ENCODE measurements at regions not wholly inside any gene's neighbourhood (a gene's known extent, or its start where the extent isn't known, plus 50 kb on each side); places are given as distances from the start of the nearest gene placed in this dataset.
"Not testable (repeated sequence)": the region's sequence is repeated elsewhere in the genome, so short reads cannot be mapped to it uniquely, and the experiment has no call there.

DNA sequence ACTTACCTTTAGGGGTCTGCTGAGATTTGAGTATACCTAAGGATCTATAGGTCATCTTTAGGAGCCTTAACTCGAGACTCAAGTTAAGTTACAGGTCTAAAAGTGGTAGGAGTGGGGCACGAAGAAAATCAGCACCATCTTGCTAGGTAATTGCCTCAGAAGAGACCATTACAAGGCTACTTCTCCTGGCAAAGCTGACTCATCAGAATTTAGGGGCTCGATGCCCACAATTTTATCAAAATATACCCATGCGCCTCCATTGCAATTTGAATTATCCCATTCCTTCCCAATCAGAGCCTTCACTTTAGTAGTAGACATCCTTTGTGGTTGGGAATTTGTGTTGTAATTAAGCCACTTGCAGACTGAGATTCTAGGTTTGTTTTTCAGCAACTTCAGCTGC is 1994.3 kb downstream of the MRPL39 start:
- DNase-seq (ENCODE audit: insufficient read length, low spot score) (no peak), FAIRE-seq (no peak)

DNA sequence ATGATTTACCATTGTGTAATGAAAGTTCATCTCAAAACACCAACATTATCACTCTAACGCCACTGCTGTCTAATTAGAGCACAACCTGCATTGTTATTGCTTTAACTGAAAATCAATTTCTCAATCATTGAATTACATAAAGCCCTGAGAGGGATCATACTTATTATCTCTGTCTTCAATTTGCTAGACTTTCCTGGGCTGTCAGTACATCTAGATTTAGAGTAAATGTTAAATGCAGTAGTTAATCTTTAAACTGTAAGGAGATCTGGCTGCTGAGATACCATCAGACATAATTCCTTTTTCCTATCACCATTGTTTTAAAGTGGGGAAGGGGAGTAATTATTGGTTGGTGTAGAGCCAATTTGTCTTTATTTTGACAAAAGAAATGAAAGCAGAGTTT is 1995.1 kb downstream of the MRPL39 start:
- no peak for DNase-seq (ENCODE audit: insufficient read length, low spot score)
- FAIRE-seq: no peak

DNA sequence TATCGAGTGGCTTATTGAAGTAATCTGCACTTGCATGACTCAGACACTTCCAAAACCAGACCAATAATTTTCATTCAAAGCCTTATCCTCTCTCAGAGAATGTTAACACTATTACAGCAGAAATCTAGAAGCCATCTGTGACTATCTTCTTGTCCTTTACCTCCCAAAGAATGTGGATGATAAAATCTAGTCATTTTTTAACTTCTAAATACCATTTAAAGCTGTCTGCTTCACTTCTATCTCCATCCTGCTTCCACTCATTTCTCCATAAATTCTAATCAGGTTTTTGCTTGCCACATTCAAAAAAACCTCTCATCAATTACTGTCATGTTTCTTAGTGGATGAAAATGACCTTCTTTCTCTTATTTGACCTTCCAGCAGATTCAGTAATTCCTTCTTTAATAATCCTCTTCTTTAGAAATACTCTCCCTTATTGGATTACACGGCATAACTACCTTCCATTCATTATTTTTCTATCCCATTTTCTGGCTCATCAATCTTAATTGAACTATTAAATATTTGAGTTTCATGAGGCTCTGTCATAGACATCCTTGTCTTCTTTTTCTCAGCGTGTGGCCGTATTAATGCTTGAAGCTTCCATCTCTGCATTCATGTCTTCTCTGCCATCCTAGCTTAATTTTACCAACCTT is 1999.4 kb downstream of the MRPL39 start:
- FAIRE-seq (no peak), DNase-seq (ENCODE audit: insufficient read length, low spot score) (no peak)

- no peak for DNase-seq (ENCODE audit: insufficient read length, low spot score)
- no peak for FAIRE-seq
These were observed 2005.7 kb downstream of the MRPL39 start for GRCh38 chr21:23601549-23601948.

DNA sequence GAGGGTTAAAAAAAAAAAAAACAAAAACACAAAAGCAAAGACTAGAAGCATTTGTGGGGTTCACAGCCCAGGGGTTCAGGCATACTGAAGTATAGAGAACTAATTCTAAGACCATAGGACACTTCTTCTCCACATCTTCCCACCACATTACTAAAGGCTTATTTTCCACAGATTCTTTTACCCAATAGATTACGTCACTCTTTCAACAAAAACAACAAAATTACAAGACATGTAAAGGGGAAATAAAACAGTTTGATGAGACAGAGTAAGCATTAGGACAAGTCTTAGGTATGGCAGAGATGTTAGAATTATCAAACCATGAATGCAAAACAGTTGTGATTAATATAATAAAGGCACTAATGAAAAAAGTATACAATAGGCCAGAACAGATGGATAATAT is 2013.7 kb downstream of the MRPL39 start:
- FAIRE-seq (no peak), DNase-seq (ENCODE audit: insufficient read length, low spot score) (no peak)

DNA sequence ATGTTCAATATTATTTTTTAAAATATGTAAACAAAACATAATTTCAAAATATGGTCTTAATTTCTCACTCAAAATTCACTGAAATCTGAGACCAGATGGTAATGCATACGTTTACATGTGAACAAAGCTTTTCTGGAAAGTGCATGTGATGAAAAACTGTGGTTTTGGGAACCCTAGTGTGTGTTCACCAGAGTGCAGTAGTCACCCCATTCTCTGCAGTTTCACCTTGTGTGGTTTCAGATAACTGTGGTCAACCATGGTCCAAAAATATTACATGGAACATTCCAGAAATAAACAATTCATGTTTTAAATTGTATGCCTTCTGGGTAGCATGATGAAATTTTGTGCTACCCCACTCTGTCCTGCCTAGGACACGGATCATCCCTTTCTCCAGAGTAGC is 2021.9 kb downstream of the MRPL39 start:
- DNase-seq (ENCODE audit: insufficient read length, low spot score) (no peak), FAIRE-seq (no peak)

DNA sequence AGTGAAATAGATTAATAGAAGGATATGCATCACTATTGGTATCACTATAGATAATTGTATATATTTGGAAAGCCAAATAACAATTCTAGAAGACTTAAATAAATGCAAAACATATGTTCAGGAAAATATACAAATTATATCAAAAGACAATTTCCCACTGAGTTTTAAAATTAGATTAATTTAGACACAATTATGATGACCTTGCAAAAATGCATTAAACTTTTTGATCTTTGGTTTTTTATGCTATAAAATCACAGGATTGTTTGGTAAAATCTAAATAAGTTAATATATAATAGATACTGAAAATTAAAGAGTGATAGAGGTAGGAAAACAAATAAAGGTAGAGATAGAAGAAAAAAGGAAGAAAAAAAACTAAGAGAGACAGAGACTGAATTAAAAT is 2027.7 kb downstream of the MRPL39 start:
- FAIRE-seq: no peak
- DNase-seq (ENCODE audit: insufficient read length, low spot score): no peak

GRCh38 chr21:23578027-23578426 is 2029.3 kb downstream of the MRPL39 start:
- FAIRE-seq (no peak), DNase-seq (ENCODE audit: insufficient read length, low spot score) (no peak)

- no peak for FAIRE-seq
- no peak for DNase-seq (ENCODE audit: insufficient read length, low spot score)
These were observed 2032.3 kb downstream of the MRPL39 start for GRCh38 chr21:23574932-23575331.

DNA sequence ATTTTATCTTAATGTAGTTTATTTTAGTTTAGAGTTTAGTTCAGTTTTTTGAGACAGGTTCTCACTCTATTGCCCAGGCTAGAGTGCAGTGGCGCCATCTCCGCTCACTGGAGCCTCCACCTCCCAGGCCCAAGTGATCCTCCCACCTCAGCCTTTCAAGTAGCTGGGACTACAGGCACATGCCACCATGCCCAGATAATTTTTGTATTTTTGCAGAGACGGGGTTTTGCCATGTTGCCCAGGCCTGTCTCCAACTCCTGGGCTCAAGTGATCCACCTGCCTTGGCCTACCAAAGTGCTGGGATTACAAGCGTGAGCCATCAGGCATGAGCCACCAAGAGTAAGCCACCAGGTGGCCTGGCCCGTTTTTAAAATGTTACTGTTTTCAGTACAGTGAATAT is 2058.4 kb downstream of the MRPL39 start:
- DNase-seq (ENCODE audit: insufficient read length, low spot score); FAIRE-seq: not testable (repeated sequence)

DNA sequence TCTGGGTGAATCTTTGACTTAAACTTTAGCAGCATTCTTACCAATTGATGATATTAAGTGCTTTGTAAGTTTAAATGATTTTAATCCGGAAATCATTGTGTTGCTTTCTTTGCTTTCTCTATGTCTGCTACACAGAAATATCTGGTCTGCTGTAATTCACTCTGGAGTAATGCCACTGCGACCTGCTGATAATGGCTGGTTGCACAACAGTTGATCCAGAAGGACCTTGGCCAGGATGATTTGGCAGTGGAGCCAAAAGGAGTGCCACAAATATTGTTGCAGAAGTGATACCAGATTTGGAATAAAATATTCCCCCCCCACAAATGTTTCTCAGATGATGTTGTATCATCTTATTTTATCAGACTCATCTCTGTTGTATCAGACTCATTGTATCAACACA is 2063.9 kb downstream of the MRPL39 start:
- no peak for FAIRE-seq

GRCh38 chr21:23542097-23542496 is 2065.2 kb downstream of the MRPL39 start:
- DNase-seq (ENCODE audit: insufficient read length, low spot score) (no peak), FAIRE-seq (no peak)

More for the DNA sequence above, 2063.9 kb downstream of the MRPL39 start:
- DNase-seq (ENCODE audit: insufficient read length, low spot score): no peak

GRCh38 chr21:23541571-23541970 is 2065.7 kb downstream of the MRPL39 start:
- DNase-seq (ENCODE audit: insufficient read length, low spot score) (no peak), FAIRE-seq (no peak)

- no peak for FAIRE-seq
- no peak for DNase-seq (ENCODE audit: insufficient read length, low spot score)
These were observed 2072.4 kb downstream of the MRPL39 start for GRCh38 chr21:23534850-23535249.

- FAIRE-seq (no peak), DNase-seq (ENCODE audit: insufficient read length, low spot score) (no peak)
These were observed 2075.8 kb downstream of the MRPL39 start for GRCh38 chr21:23531444-23531843.

DNA sequence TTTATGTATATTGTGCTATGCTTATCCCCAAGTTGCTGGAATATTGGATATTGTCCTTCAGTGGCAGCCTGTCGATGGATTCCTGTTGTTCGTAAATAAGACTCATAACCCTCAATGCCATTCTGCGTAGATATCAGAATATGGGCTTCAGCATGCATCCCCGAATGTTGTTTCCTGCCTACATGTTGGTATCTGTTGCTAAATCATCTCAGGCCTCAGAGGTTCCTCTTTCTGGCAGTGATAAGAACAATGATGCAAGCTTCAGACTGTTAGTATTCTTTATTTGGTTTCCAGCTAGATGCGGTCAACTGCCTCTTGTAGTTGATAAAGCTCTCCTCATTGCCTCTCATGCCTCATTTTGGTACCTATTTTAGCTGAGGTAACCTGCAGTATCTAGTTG is 2082.6 kb downstream of the MRPL39 start:
- DNase-seq (ENCODE audit: insufficient read length, low spot score): no peak
- FAIRE-seq: no peak

GRCh38 chr21:23522751-23523150 is 2084.5 kb downstream of the MRPL39 start:
- no peak for DNase-seq (ENCODE audit: insufficient read length, low spot score)
- no peak for FAIRE-seq

DNA sequence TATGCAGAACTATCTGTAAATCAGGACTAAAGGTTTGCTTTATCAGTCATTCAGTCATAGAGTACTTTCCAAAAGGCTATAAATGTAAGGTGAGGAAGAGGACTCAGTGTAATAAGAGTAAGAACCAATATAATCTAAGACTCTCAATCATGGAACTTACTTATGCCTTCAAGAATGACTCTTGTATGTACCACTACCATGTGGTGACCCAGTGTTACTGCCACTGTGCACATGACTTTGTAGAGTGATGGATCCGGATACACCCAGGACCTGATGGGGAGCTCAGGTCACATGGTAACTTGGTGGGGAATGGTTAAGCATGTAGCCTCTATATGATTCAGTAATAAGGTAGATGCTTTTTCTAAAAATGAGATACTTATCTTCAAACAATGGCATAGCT is 2099.8 kb downstream of the MRPL39 start:
- DNase-seq (ENCODE audit: insufficient read length, low spot score) (no peak), FAIRE-seq (no peak)

- peak; percentile 39 for FAIRE-seq
These were observed 2110.6 kb downstream of the MRPL39 start for GRCh38 chr21:23496729-23497128.

DNA sequence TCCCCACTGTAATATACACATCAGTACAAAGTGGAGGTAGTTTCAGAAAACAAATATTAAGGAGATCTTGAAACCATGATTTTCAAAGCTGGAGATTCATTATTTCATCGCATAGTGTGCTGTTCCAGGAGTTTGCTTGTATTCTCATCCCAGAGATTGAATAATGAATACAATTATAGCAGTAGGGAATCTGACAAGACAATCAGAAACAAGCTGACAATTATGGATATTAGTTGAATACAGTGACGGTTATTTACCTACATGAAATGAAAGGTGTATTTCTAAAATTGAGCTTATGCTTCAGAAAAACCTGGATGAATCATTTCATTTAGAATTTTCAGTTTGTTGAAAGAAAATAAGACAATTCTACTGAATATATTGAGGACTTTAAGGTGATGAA is 2119.0 kb downstream of the MRPL39 start:
- DNase-seq (ENCODE audit: insufficient read length, low spot score) (no peak), FAIRE-seq (no peak)

More at GRCh38 chr21:23496729-23497128, 2110.6 kb downstream of the MRPL39 start:
- DNase-seq (ENCODE audit: insufficient read length, low spot score): no peak

- DNase-seq (ENCODE audit: insufficient read length, low spot score): no peak
- FAIRE-seq: no peak
These were observed 2126.6 kb downstream of the MRPL39 start for GRCh38 chr21:23480591-23481270.

- DNase-seq (ENCODE audit: insufficient read length, low spot score): no peak
- FAIRE-seq: no peak
These were observed 2128.9 kb downstream of the MRPL39 start for GRCh38 chr21:23478381-23478780.

All from GM19239 (cell line).